HCT116 (cell line): ENCODE measurements at regions not wholly inside any gene's neighbourhood (a gene's known extent, or its start where the extent isn't known, plus 50 kb on each side); places are given as distances from the start of the nearest gene placed in this dataset.

Source experiments
- ATAC-seq: fragments of 200-7000 bp; cut with Tn5 transposase; 2 replicates; pipeline ENCODE4 v1.9.1; 2020; ENCODE audit warnings: mild to moderate bottlenecking, moderate library complexity
- BruUV-seq: library from RNA; stranded (reverse); fragments of 400-500 nt; replicated peaks from 2 replicates; lab custom pipeline; 2021; lab: Mats Ljungman, UMichigan
- CTCF ChIA-PET: fragments of 300-600 bp; sonication (Branson Sonifier 250); formaldehyde crosslinking; loops from one replicate; lab custom pipeline; 2021; ENCODE audit warnings: antibody characterized with exemption; lab: Charles Lee
- POLR2A ChIA-PET: fragments of 300-600, 350-600 bp; sonication (Branson Sonifier 250); formaldehyde crosslinking; loops from one replicate; lab custom pipeline; 2021; ENCODE audit warnings: antibody characterized with exemption; lab: Charles Lee
- RAD21 ChIA-PET, 2 experiments: fragments of 300-600 bp; sonication (Branson Sonifier 250); formaldehyde crosslinking; loops; one replicate each; lab custom pipeline; 2023; ENCODE audit warnings: low total read pairs in 2 of 2; ENCODE audit not compliant: uncharacterized antibody in 2 of 2, unreplicated experiment in 2 of 2, low non-redundant PET in 1 of 2; lab: Charles Lee
- DNase-seq: peaks from one replicate; pipeline ENCODE4 v3.0.0-alpha.2; 2010; ENCODE audit warnings: low read depth, low spot score
- H2AFZ ChIP-seq: fragments of 200-600 bp; shearing (Covaris generic), sonication (generic); 2 replicates; pipeline ENCODE4 v1.6.1; 2017; ENCODE audit warnings: low read depth, mixed run types, mixed read lengths, antibody characterized with exemption, low read length; ENCODE audit not compliant: poor library complexity, severe bottlenecking
- H3K27ac ChIP-seq: 2 replicates; pipeline ENCODE4 v1.5.1; 2012; ENCODE audit warnings: low read depth, low read length
- H3K27me3 ChIP-seq: fragments of 200-600 bp; sonication (generic); 2 replicates; pipeline ENCODE4 v1.6.1; 2016; ENCODE audit warnings: mixed run types, low read length, mixed read lengths; ENCODE audit not compliant: insufficient read depth
- H3K36me3 ChIP-seq, 2 experiments: fragments of 200-500 bp in 1 of 2; fragments of 200-600 bp in 1 of 2; sonication (Bioruptor generic) in 1 of 2; sonication (generic) in 1 of 2; 2 replicates each; pipeline versions ENCODE4 v1.5.1 to v1.6.1; 2014 to 2016; ENCODE audit warnings: low read length in 2 of 2, inconsistent platforms in 1 of 2, mixed read lengths in 1 of 2, mixed run types in 1 of 2; ENCODE audit not compliant: insufficient read depth in 2 of 2, control insufficient read depth in 1 of 2
- H3K4me1 ChIP-seq, 2 experiments: fragments of 200-600 bp in 1 of 2; sonication (generic) in 1 of 2; 2 replicates each; pipeline versions ENCODE4 v1.5.1 to v1.6.1; 2012 to 2017; ENCODE audit warnings: low read length in 2 of 2, inconsistent platforms in 1 of 2, mild to moderate bottlenecking in 1 of 2, mixed read lengths in 1 of 2, mixed run types in 1 of 2, moderate library complexity in 1 of 2; ENCODE audit not compliant: insufficient read depth in 2 of 2, control insufficient read depth in 1 of 2
- H3K4me2 ChIP-seq: fragments of 200-600 bp; sonication (generic); 2 replicates; pipeline ENCODE4 v1.6.1; 2017; ENCODE audit warnings: mixed run types, low read length, mixed read lengths
- H3K4me3 ChIP-seq, 2 experiments: fragments of 200-600 bp in 1 of 2; sonication (generic) in 1 of 2; replicated peaks in 1 of 2; 2 replicates each; pipeline ENCODE4 v1.5.1; 2011 to 2016; ENCODE audit warnings: low read length in 2 of 2, control low read depth in 1 of 2, low read depth in 1 of 2, mild to moderate bottlenecking in 1 of 2, mixed read lengths in 1 of 2, mixed run types in 1 of 2
- H3K79me2 ChIP-seq: fragments of 200-600 bp; sonication (generic); 2 replicates; pipeline ENCODE4 v1.6.1; 2017; ENCODE audit warnings: mild to moderate bottlenecking, mixed run types, low read length, moderate library complexity, mixed read lengths; ENCODE audit not compliant: insufficient read depth
- H3K9ac ChIP-seq: fragments of 200-600 bp; sonication (generic); 2 replicates; pipeline ENCODE4 v1.6.1; 2016; ENCODE audit warnings: low read length, mixed read lengths
- H3K9me2 ChIP-seq: fragments of 200-600 bp; sonication (generic), shearing (Covaris generic); 2 replicates; pipeline ENCODE4 v1.6.1; 2017; ENCODE audit warnings: mixed run types, mild to moderate bottlenecking, moderate library complexity; ENCODE audit not compliant: insufficient read depth
- H3K9me3 ChIP-seq, 2 experiments: fragments of 200-500 bp in 1 of 2; fragments of 200-600 bp in 1 of 2; sonication (Bioruptor generic) in 1 of 2; sonication (generic) in 1 of 2; 2 replicates each; pipeline ENCODE4 v1.6.1; 2014 to 2017; ENCODE audit warnings: low read length in 2 of 2, mixed read lengths in 2 of 2, inconsistent platforms in 1 of 2, low read depth in 1 of 2, mild to moderate bottlenecking in 1 of 2, mixed run types in 1 of 2, moderate library complexity in 1 of 2; ENCODE audit not compliant: control insufficient read depth in 1 of 2, insufficient read depth in 1 of 2
- H4K20me1 ChIP-seq: fragments of 200-600 bp; sonication (generic), shearing (Covaris generic); 2 replicates; pipeline ENCODE4 v1.6.1; 2017; ENCODE audit warnings: mixed run types, mild to moderate bottlenecking, moderate library complexity; ENCODE audit not compliant: insufficient read depth
- ATF3 ChIP-seq: IDR thresholded peaks from 2 replicates; pipeline ENCODE4 v1.6.1; 2012
- EZH2 ChIP-seq: fragments of 200-600 bp; sonication (generic); IDR thresholded peaks from 2 replicates; pipeline ENCODE4 v1.6.1; 2017; ENCODE audit warnings: antibody characterized with exemption, mixed run types
- EZH2phosphoT487 ChIP-seq: fragments of 200-600 bp; IDR thresholded peaks from 2 replicates; pipeline ENCODE4 v1.6.1; 2018; ENCODE audit warnings: antibody characterized with exemption, borderline replicate concordance
- JUND ChIP-seq: IDR thresholded peaks from 2 replicates; pipeline ENCODE4 v1.6.1; 2012
- POLR2A ChIP-seq: IDR thresholded peaks from 2 replicates; pipeline ENCODE4 v1.7.0; 2011; ENCODE audit warnings: borderline replicate concordance; ENCODE audit not compliant: insufficient read depth, insufficient read length; ENCODE audit errors: extremely low read depth
- POLR2AphosphoS5 ChIP-seq: IDR thresholded peaks from 2 replicates; pipeline ENCODE4 v1.6.1; 2011; ENCODE audit warnings: mild to moderate bottlenecking, low read depth, low read length, moderate library complexity
- RAD21 ChIP-seq: IDR thresholded peaks from 2 replicates; pipeline ENCODE4 v1.6.1; 2012; ENCODE audit warnings: low read depth, mild to moderate bottlenecking
- REST ChIP-seq: IDR thresholded peaks from 2 replicates; pipeline ENCODE4 v1.6.1; 2012; ENCODE audit warnings: low read depth
- SIN3A ChIP-seq: IDR thresholded peaks from 2 replicates; pipeline ENCODE4 v1.6.1; 2012; ENCODE audit warnings: low read depth
- YY1 ChIP-seq: IDR thresholded peaks from 2 replicates; pipeline ENCODE4 v1.6.1; 2011; ENCODE audit warnings: low read length, low read depth, moderate library complexity, mild to moderate bottlenecking; ENCODE audit not compliant: insufficient replicate concordance; ENCODE audit errors: extremely low read depth
- ZFX ChIP-seq: fragments of 450-650 bp; IDR thresholded peaks from 2 replicates; pipeline ENCODE4 v1.6.1; 2017
- intact Hi-C: fragments of 100-400 bp; cut with micrococcal nuclease; formaldehyde crosslinking; loops from 2 replicates; pipeline ENCODE4 v1.10.0; 2022

- Histone ChIP-seq H3K27me3 (no peaks in the 10 kb centered on the region), H3K27ac (no peak overlapping the region), H3K9me2 (no peaks in the 10 kb centered on the region), H3K4me3 (no peak overlapping the region), H3K4me1 (peaks cover 0 to 9% of the 10 kb centered on the region in 2 experiments; a peak in 2 of 4 replicates), H3K9me3 (peaks cover 0 to 7% of the 10 kb centered on the region in 2 experiments; a peak in 1 of 4 replicates), H4K20me1 (no peaks in the 10 kb centered on the region), H3K79me2 (no peaks in the 10 kb centered on the region), H2AFZ (no peak overlapping the region), H3K4me2 (no peak overlapping the region), H3K36me3 (no peaks in the 10 kb centered on the region), H3K9ac (no peak overlapping the region)
- RAD21 ChIA-PET = no interaction called here
- CTCF ChIA-PET = no interaction called here
- intact Hi-C loops = no loop called here
- DNase-seq (no peak), ATAC-seq (no peak)
- BruUV-seq = no TSS peak
- TF ChIP-seq REST = no peak
- TF ChIP-seq EZH2phosphoT487 = no peak
- no peak for TF ChIP-seq POLR2A
- no peak for TF ChIP-seq YY1
- TF ChIP-seq JUND = no peak
- TF ChIP-seq SIN3A = no peak
- no peak for TF ChIP-seq RAD21
- no peak for TF ChIP-seq POLR2AphosphoS5
- TF ChIP-seq EZH2 = no peak
- TF ChIP-seq ATF3 = no peak
- no peak for TF ChIP-seq ZFX
- POLR2A ChIA-PET = no interaction called here
Measured at GRCh38 chr6:3587660-3588059, 130.8 kb upstream of the SLC22A23 start.
